ENCODE measurements at regions not wholly inside any gene's neighbourhood (a gene's known extent, or its start where the extent isn't known, plus 50 kb on each side); places are given as distances from the start of the nearest gene placed in this dataset.

GRCh38 chr7:18222636-18223035 lies 195.0 kb upstream of the PRPS1L1 start:
- Mint-ChIP-seq H3K27me3 (ENCODE audit: low read depth) (peaks cover 2% of the 10 kb centered on the region), H3K27ac (ENCODE audit: unreplicated experiment) (no peak overlapping the region), H3K36me3 (ENCODE audit: low read depth) (no peaks in the 10 kb centered on the region), H3K4me3 (ENCODE audit: unreplicated experiment) (no peak overlapping the region), H3K4me1 (ENCODE audit: low read depth) (peaks cover 27% of the 10 kb centered on the region), H3K9me3 (ENCODE audit: low read depth) (no peaks in the 10 kb centered on the region)
- no peak for DNase-seq (ENCODE audit: low spot score)
- no peak for TF ChIP-seq CTCF (IDR thresholded peaks at IDR 0.05)

- no peaks in the 10 kb centered on the region for H3K36me3 Mint-ChIP-seq (ENCODE audit: low read depth)
- H3K4me3 Mint-ChIP-seq (ENCODE audit: unreplicated experiment), result no peak overlapping the region
- TF ChIP-seq CTCF (IDR thresholded peaks at IDR 0.05), result no peak
- peaks cover 2% of the 10 kb centered on the region for H3K27me3 Mint-ChIP-seq (ENCODE audit: low read depth)
- H3K4me1 Mint-ChIP-seq (ENCODE audit: low read depth), result peaks cover 27% of the 10 kb centered on the region
- no peak overlapping the region for H3K27ac Mint-ChIP-seq (ENCODE audit: unreplicated experiment)
- DNase-seq (ENCODE audit: low spot score), result no peak
- H3K9me3 Mint-ChIP-seq (ENCODE audit: low read depth), result no peaks in the 10 kb centered on the region
These were observed 196.5 kb upstream of the PRPS1L1 start for GRCh38 chr7:18224138-18224537.

DNA sequence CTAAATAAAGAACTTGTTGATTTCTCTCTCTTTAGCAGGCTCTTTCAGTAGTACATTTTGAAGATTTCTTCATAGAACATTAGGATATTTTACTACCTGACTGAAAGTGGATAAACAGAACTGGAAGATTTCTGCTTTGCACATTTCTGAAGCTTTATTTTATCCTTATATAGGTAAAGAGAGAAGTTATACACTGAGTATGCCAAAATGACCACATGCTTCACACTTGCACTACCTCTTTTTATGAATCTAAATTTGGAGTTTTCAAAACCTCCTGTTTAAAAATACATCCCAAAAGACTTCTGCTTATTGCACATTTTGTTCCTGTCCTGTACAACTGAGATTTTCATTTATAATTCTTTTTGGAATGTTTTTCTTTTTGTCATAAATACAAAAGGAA lies 197.4 kb upstream of the PRPS1L1 start:
- no peak overlapping the region for H3K27ac Mint-ChIP-seq (ENCODE audit: unreplicated experiment)
- H3K27me3 Mint-ChIP-seq (ENCODE audit: low read depth), result peaks cover 2% of the 10 kb centered on the region
- TF ChIP-seq CTCF (IDR thresholded peaks at IDR 0.05), result no peak
- H3K4me3 Mint-ChIP-seq (ENCODE audit: unreplicated experiment), result no peak overlapping the region
- H3K36me3 Mint-ChIP-seq (ENCODE audit: low read depth), result no peaks in the 10 kb centered on the region
- H3K4me1 Mint-ChIP-seq (ENCODE audit: low read depth), result peaks cover 21% of the 10 kb centered on the region
- H3K9me3 Mint-ChIP-seq (ENCODE audit: low read depth), result no peaks in the 10 kb centered on the region
- no peak for DNase-seq (ENCODE audit: low spot score)

GRCh38 chr7:18226598-18226997 lies 199.0 kb upstream of the PRPS1L1 start:
- H3K9me3 Mint-ChIP-seq (ENCODE audit: low read depth), result no peaks in the 10 kb centered on the region
- no peak for DNase-seq (ENCODE audit: low spot score)
- no peak overlapping the region for H3K4me3 Mint-ChIP-seq (ENCODE audit: unreplicated experiment)
- TF ChIP-seq CTCF (IDR thresholded peaks at IDR 0.05), result no peak
- H3K36me3 Mint-ChIP-seq (ENCODE audit: low read depth), result no peaks in the 10 kb centered on the region
- peaks cover 2% of the 10 kb centered on the region for H3K27me3 Mint-ChIP-seq (ENCODE audit: low read depth)
- peaks cover 12% of the 10 kb centered on the region for H3K4me1 Mint-ChIP-seq (ENCODE audit: low read depth)
- no peak overlapping the region for H3K27ac Mint-ChIP-seq (ENCODE audit: unreplicated experiment)

DNA sequence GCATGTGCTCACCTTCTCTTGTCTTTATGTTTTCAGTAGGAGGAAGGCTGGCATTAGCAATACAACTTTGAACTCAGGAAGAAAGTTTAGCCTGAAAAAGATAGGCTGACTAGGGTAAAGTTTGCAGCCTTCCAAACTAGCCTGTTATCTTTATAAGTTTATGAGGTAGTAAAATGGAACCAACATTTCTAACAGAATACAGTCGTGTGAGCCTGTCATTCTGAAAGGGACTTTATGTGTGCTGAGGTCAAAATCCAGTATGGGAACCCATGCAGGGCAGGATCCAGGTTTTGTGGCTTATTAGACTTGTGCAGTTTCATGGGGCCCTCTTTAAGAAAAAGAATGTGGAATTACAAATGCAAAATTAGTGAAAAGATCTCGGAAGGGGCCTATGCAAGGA lies 201.0 kb upstream of the PRPS1L1 start:
- Mint-ChIP-seq H3K36me3 (ENCODE audit: low read depth) (no peaks in the 10 kb centered on the region), H3K27me3 (ENCODE audit: low read depth) (peaks cover 5% of the 10 kb centered on the region), H3K27ac (ENCODE audit: unreplicated experiment) (no peak overlapping the region), H3K4me1 (ENCODE audit: low read depth) (peaks cover 9% of the 10 kb centered on the region), H3K4me3 (ENCODE audit: unreplicated experiment) (no peak overlapping the region), H3K9me3 (ENCODE audit: low read depth) (no peaks in the 10 kb centered on the region)
- DNase-seq (ENCODE audit: low spot score), result no peak
- no peak for TF ChIP-seq CTCF (IDR thresholded peaks at IDR 0.05)

Measured in chondrocyte (in vitro differentiated cells).